ENCODE measurements at regions not wholly inside any gene's neighbourhood (a gene's known extent, or its start where the extent isn't known, plus 50 kb on each side); places are given as distances from the start of the nearest gene placed in this dataset.
A peak's percentile ranks its signal among the peaks of the same experiment; 100 is the strongest.

DNA sequence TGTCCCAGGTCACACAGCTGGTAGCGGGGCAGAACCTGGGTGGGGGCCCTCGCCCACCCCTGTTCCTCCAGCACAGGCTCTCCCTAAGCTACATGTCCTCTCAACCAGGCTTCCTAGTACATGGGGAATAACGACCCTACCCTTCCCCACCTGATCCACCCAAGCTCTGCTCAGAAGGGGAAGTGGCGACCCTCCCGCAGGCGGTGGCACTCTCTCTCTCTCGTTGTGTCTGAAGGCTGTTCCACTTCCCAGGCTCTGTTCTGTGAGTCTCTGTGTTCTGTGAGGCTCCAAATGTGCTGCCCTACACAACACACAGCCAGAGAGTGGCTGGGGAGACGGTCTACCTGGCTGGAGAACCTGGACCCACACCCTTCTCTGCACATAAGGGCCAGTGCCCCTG, 135.8 kb downstream of the COPS8 start:
- no peaks in the 10 kb centered on the region for H3K9me3 Mint-ChIP-seq
- CTCF ChIA-PET, result no interaction called here
- POLR2A ChIA-PET, result no interaction called here
- no peak overlapping the region for H3K4me3 Mint-ChIP-seq
- no peak for DNase-seq
- H3K4me1 Mint-ChIP-seq (ENCODE audit: low read depth), result no peaks in the 10 kb centered on the region
- H3K36me3 Mint-ChIP-seq (ENCODE audit: low read depth), result no peaks in the 10 kb centered on the region
- peaks cover 29% of the 10 kb centered on the region for H3K27me3 Mint-ChIP-seq
- TF ChIP-seq, protein P1, sequence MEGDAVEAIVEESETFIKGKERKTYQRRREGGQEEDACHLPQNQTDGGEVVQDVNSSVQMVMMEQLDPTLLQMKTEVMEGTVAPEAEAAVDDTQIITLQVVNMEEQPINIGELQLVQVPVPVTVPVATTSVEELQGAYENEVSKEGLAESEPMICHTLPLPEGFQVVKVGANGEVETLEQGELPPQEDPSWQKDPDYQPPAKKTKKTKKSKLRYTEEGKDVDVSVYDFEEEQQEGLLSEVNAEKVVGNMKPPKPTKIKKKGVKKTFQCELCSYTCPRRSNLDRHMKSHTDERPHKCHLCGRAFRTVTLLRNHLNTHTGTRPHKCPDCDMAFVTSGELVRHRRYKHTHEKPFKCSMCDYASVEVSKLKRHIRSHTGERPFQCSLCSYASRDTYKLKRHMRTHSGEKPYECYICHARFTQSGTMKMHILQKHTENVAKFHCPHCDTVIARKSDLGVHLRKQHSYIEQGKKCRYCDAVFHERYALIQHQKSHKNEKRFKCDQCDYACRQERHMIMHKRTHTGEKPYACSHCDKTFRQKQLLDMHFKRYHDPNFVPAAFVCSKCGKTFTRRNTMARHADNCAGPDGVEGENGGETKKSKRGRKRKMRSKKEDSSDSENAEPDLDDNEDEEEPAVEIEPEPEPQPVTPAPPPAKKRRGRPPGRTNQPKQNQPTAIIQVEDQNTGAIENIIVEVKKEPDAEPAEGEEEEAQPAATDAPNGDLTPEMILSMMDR (IDR thresholded peaks at IDR 0.05), result no peak
- intact Hi-C loops (cut with micrococcal nuclease), result no loop called here
- no peak overlapping the region for H3K27ac Mint-ChIP-seq
- ATAC-seq, result no peak

DNA sequence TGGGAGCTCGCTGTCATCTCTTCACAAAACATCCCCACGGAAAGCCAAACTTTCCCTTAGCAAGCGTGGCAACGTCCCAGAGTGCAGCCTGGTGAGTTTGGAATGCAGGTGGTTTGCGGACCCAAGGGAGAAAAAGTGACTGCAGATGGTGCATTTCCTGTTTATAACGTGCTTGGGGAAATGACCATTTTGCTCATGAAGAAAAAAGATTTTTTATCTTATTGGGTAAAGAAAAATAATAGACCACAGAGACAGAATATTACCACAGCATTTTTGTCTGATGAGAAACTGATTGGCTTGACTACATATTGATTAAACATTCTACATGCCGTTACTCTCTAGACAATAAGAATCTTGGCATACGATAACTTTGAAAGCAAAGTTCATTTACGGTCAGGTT, 136.5 kb downstream of the COPS8 start:
- Mint-ChIP-seq H3K4me3 (no peak overlapping the region), H3K4me1 (ENCODE audit: low read depth) (peaks cover 2% of the 10 kb centered on the region), H3K27me3 (peaks cover 28% of the 10 kb centered on the region), H3K27ac (no peak overlapping the region), H3K36me3 (ENCODE audit: low read depth) (no peaks in the 10 kb centered on the region), H3K9me3 (no peaks in the 10 kb centered on the region)
- TF ChIP-seq, protein P1 (IDR thresholded peaks at IDR 0.05), result no peak
- intact Hi-C loops (cut with micrococcal nuclease), result no loop called here
- ATAC-seq (no peak), DNase-seq (no peak)
- ChIA-PET POLR2A (no interaction called here), CTCF (no interaction called here)

DNA sequence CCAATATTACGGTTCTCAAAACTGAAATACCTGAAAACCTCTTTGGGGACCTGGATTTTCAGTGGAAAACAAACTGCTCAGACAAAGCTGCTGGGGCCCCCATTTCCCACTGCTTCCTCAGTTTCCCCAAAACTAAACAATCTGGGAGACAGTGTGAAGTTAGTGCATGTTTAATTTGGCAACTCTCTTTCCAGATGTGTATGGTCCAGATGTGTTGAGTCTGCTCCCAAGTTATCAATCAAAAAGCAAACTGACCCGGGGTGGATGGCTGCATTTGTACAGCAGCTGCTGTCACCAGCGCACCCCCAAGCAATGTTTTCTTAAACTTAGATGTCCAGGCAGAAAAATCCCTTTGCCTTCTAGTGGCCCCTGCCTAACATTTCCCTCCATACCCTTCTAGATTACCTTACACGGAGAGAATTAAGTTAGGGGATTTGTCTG, 136.9 kb downstream of the COPS8 start:
- Mint-ChIP-seq H3K4me3 (no peak overlapping the region), H3K4me1 (ENCODE audit: low read depth) (peaks cover 7% of the 10 kb centered on the region), H3K27ac (no peak overlapping the region), H3K27me3 (peaks cover 29% of the 10 kb centered on the region), H3K36me3 (ENCODE audit: low read depth) (no peaks in the 10 kb centered on the region), H3K9me3 (no peaks in the 10 kb centered on the region)
- no peak for ATAC-seq
- DNase-seq, result no peak
- TF ChIP-seq, protein P1 (IDR thresholded peaks at IDR 0.05), result no peak
- intact Hi-C loops (cut with micrococcal nuclease), result no loop called here
- ChIA-PET POLR2A (no interaction called here), CTCF (no interaction called here)

DNA sequence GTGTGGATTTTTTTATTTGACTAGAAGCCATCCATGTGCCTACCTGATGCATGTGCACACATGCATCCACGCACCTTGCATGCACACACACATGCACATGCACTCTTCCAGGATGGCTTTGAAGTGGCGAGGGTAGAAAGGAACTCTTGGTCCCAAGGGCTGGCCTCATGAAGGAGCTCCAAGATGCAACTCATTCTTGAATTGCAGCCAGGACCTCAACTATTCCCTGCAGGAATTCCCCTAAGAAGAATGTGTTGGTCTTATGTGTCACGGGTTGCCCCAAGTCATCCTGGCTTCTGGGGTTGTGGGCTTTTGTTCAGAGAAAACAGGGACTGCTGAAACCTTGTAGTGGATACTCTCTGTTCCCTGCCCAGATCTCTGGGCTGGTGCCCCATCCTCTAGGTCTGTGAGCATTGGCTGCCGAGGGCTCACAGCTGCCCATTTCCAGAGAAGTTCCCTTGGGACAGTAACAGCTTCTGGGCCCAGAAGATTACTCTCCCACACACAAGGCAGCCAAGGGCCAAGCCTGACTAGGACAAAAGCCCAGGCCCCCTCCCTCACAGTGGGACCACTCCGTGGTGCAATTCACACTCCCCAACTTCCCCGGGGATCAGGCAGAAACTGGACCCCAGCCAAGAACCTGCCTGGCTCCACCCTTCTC, 137.6 kb downstream of the COPS8 start:
- TF ChIP-seq, protein P1 (IDR thresholded peaks at IDR 0.05), result no peak
- Mint-ChIP-seq H3K27ac (no peak overlapping the region), H3K4me1 (ENCODE audit: low read depth) (peaks cover 13% of the 10 kb centered on the region), H3K4me3 (no peak overlapping the region), H3K36me3 (ENCODE audit: low read depth) (no peaks in the 10 kb centered on the region), H3K27me3 (peaks cover 30% of the 10 kb centered on the region), H3K9me3 (no peaks in the 10 kb centered on the region)
- intact Hi-C loops (cut with micrococcal nuclease), result no loop called here
- ATAC-seq (no peak), DNase-seq (no peak)
- ChIA-PET POLR2A (no interaction called here), CTCF (no interaction called here)

DNA sequence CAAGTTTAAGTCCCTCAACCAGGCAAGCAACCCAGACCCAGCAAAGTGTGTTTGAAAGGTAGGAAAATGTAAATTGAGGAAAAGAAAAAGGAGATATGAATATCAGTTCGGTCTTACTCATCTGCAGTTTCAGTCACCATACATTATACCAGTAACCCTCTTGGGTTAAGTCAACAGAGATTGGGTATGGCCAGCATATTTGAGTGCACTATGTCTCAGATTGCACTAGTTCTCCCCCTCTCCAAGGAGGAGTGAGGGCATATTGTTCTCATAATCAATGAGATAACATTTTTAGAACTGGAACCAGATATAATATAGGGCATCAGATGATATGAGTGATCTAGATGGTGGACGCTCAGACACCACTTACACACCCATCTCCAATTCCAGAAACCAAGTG, 141.5 kb downstream of the COPS8 start:
- Mint-ChIP-seq H3K4me3 (no peak overlapping the region), H3K4me1 (ENCODE audit: low read depth) (peaks cover 13% of the 10 kb centered on the region), H3K36me3 (ENCODE audit: low read depth) (no peaks in the 10 kb centered on the region), H3K27ac (no peak overlapping the region), H3K27me3 (peaks cover 25% of the 10 kb centered on the region), H3K9me3 (no peaks in the 10 kb centered on the region)
- TF ChIP-seq, protein P1 (IDR thresholded peaks at IDR 0.05), result no peak
- DNase-seq (no peak), ATAC-seq (peak; percentile 48)
- ChIA-PET CTCF (no interaction called here), POLR2A (no interaction called here)
- intact Hi-C loops (cut with micrococcal nuclease), result no loop called here

All from activated CD8-positive, alpha-beta T cell treated with anti-CD3 and anti-CD28 coated beads for 36 hours (primary cell).